Choroid plexus epithelial cell (primary cell): ENCODE measurements at regions not wholly inside any gene's neighbourhood (a gene's known extent, or its start where the extent isn't known, plus 50 kb on each side); places are given as distances from the start of the nearest gene placed in this dataset.

Source experiments
- DNase-seq: peaks from one replicate; pipeline ENCODE4 v3.0.0-alpha.2; 2010; ENCODE audit warnings: low read depth
- H3K4me3 ChIP-seq: 2 replicates; pipeline ENCODE4 v1.5.1; 2011; ENCODE audit warnings: low read depth, mild to moderate bottlenecking, control low read depth, low read length, moderate library complexity
- TF ChIP-seq, protein P1 (sequence below): conservative IDR thresholded peaks from 2 replicates; pipeline ENCODE4 v1.5.1; 2011; ENCODE audit warnings: low read depth, mild to moderate bottlenecking, control low read depth, inconsistent platforms, low read length, moderate library complexity

GRCh38 chr2:146604521-146604920 is 1240.3 kb upstream of the ACVR2A start:
- TF ChIP-seq, protein P1, sequence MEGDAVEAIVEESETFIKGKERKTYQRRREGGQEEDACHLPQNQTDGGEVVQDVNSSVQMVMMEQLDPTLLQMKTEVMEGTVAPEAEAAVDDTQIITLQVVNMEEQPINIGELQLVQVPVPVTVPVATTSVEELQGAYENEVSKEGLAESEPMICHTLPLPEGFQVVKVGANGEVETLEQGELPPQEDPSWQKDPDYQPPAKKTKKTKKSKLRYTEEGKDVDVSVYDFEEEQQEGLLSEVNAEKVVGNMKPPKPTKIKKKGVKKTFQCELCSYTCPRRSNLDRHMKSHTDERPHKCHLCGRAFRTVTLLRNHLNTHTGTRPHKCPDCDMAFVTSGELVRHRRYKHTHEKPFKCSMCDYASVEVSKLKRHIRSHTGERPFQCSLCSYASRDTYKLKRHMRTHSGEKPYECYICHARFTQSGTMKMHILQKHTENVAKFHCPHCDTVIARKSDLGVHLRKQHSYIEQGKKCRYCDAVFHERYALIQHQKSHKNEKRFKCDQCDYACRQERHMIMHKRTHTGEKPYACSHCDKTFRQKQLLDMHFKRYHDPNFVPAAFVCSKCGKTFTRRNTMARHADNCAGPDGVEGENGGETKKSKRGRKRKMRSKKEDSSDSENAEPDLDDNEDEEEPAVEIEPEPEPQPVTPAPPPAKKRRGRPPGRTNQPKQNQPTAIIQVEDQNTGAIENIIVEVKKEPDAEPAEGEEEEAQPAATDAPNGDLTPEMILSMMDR = no peak
- DNase-seq = no peak
- no peak overlapping the region for H3K4me3 ChIP-seq

GRCh38 chr2:146602856-146603255 is 1242.0 kb upstream of the ACVR2A start:
- TF ChIP-seq, protein P1 = no peak
- peak; percentile 68 for DNase-seq

DNA sequence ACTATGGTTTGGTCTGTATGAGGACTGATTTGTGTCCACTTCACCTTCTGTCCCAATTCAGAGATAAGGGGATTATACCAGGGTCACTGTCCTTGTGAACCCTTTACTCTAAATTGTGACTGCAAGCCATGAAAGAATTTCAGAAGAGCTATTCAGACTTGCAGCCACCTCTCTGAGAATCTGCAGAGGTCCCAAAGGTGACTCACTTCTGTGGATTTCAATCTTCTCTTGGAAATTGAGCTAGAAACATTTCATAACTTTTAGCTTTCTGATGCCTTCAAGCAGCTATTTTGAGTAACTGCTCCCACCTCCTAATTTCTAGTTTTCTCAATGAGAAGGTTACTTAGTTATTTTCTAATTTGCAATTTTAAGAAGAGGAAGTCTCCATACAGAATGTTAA is 1242.4 kb upstream of the ACVR2A start:
- TF ChIP-seq, protein P1 = no peak
- peak; percentile 74 for DNase-seq
- no peak overlapping the region for H3K4me3 ChIP-seq

More at GRCh38 chr2:146602856-146603255, 1242.0 kb upstream of the ACVR2A start:
- no peak overlapping the region for H3K4me3 ChIP-seq

- TF ChIP-seq, protein P1 = no peak
- no peak overlapping the region for H3K4me3 ChIP-seq
- DNase-seq = peak; percentile 74
Observed at GRCh38 chr2:146598791-146599190, 1246.0 kb upstream of the ACVR2A start.

GRCh38 chr2:146597291-146597690 is 1247.5 kb upstream of the ACVR2A start:
- TF ChIP-seq, protein P1 = no peak
- DNase-seq = no peak
- no peak overlapping the region for H3K4me3 ChIP-seq

DNA sequence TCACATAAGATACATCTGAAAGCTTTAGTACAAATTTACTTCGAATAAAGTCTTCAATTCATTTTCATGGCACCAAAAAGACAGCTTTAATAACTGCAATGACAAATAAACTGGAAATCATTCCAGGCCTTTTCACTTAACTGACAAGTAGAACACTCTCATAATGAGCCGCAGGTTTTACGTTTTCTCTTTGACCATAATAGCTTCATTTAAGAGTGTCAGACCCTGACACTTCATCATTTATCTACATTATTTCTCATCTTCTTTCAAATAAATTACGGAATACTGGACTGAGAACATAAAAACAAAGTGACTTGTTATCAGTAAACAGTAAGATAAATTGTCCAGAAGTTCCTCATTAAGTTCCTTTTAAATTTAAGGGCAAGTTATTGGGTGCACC is 1252.9 kb upstream of the ACVR2A start:
- DNase-seq = no peak
- TF ChIP-seq, protein P1 = no peak
- no peak overlapping the region for H3K4me3 ChIP-seq

- TF ChIP-seq, protein P1 = no peak
- DNase-seq = no peak
- H3K4me3 ChIP-seq = no peak overlapping the region
Observed at GRCh38 chr2:146587291-146587713, 1257.5 kb upstream of the ACVR2A start.
